HepG2 (cell line): ENCODE measurements at regions not wholly inside any gene's neighbourhood (a gene's known extent, or its start where the extent isn't known, plus 50 kb on each side); places are given as distances from the start of the nearest gene placed in this dataset.

Source experiments
- FOSL2 ChIP-seq: sonication (generic); formaldehyde crosslinking; IDR thresholded peaks from 2 replicates; pipeline ENCODE4 v1.4.0; 2020; ENCODE audit warnings: missing genetic modification reagents
- GATAD2A ChIP-seq: IDR thresholded peaks from 2 replicates; pipeline ENCODE4 v1.6.1; 2016
- HMG20A ChIP-seq: IDR thresholded peaks from 2 replicates; pipeline ENCODE4 v1.6.1; 2016; ENCODE audit warnings: borderline replicate concordance
- ISL2 ChIP-seq: sonication (generic); formaldehyde crosslinking; IDR thresholded peaks from 2 replicates; pipeline ENCODE4 v1.5.0; 2020; ENCODE audit warnings: missing genetic modification reagents
- JUN ChIP-seq: sonication (generic); formaldehyde crosslinking; IDR thresholded peaks from 2 replicates; pipeline ENCODE4 v1.4.0; 2020; ENCODE audit warnings: mild to moderate bottlenecking, missing genetic modification reagents
- KAT7 ChIP-seq: IDR thresholded peaks from 2 replicates; pipeline ENCODE4 v1.6.1; 2018; ENCODE audit warnings: borderline replicate concordance, missing compliant biosample characterization
- MTA3 ChIP-seq: sonication (generic); formaldehyde crosslinking; IDR thresholded peaks from 2 replicates; pipeline ENCODE4 v1.4.0; 2020; ENCODE audit warnings: missing genetic modification reagents
- NFE2L2 ChIP-seq: fragments of 150-350 bp; IDR thresholded peaks from 2 replicates; pipeline ENCODE4 v1.6.1; 2014; ENCODE audit warnings: low read length
- POLR2AphosphoS5 ChIP-seq: IDR thresholded peaks from 2 replicates; pipeline ENCODE4 v1.6.1; 2012; ENCODE audit warnings: low read depth, low read length
- PPARG ChIP-seq: conservative IDR thresholded peaks from 2 replicates; pipeline ENCODE4 v1.6.1; 2016; ENCODE audit warnings: missing biosample characterization, missing genetic modification reagents
- RARA ChIP-seq: IDR thresholded peaks from 2 replicates; pipeline ENCODE4 v1.6.1; 2016; ENCODE audit warnings: missing genetic modification reagents, missing compliant biosample characterization
- RXRA ChIP-seq: sonication (generic); formaldehyde crosslinking; IDR thresholded peaks from 2 replicates; pipeline ENCODE4 v1.5.1; 2020; ENCODE audit warnings: missing genetic modification reagents
- ZFP1 ChIP-seq: IDR thresholded peaks from 2 replicates; pipeline ENCODE4 v1.6.1; 2016
- ZNF17 ChIP-seq: sonication (generic); formaldehyde crosslinking; IDR thresholded peaks from 2 replicates; pipeline ENCODE4 v1.5.0; 2020; ENCODE audit warnings: mild to moderate bottlenecking, missing genetic modification reagents
- ZNF629 ChIP-seq: sonication (generic); formaldehyde crosslinking; conservative IDR thresholded peaks from 2 replicates; pipeline ENCODE4 v1.5.0; 2020; ENCODE audit warnings: missing genetic modification reagents
- ZNF749 ChIP-seq: sonication (generic); formaldehyde crosslinking; IDR thresholded peaks from 2 replicates; pipeline ENCODE4 v1.8.0; 2022; ENCODE audit warnings: mild to moderate bottlenecking, missing genetic modification reagents, moderate library complexity, borderline replicate concordance
- TF ChIP-seq, protein P1 (sequence below): sonication (generic); formaldehyde crosslinking; conservative IDR thresholded peaks from 2 replicates; pipeline ENCODE4 v1.4.0; 2020; ENCODE audit warnings: mild to moderate bottlenecking, missing genetic modification reagents, moderate library complexity
- TF ChIP-seq, protein P2 (sequence below): IDR thresholded peaks from 2 replicates; pipeline ENCODE4 v1.6.1; 2018; ENCODE audit warnings: missing genetic modification reagents, mild to moderate bottlenecking, missing compliant biosample characterization
- TF ChIP-seq, protein P3 (sequence below): IDR thresholded peaks from 2 replicates; pipeline ENCODE4 v1.4.0; 2020; ENCODE audit warnings: mild to moderate bottlenecking, missing genetic modification reagents
- TF ChIP-seq, protein P4 (sequence below): sonication (generic); formaldehyde crosslinking; IDR thresholded peaks from 2 replicates; pipeline ENCODE4 v1.4.0; 2020; ENCODE audit warnings: missing genetic modification reagents, borderline replicate concordance
- TF ChIP-seq, protein P5 (sequence below): IDR thresholded peaks from 2 replicates; pipeline ENCODE4 v1.6.1; 2016; ENCODE audit warnings: missing compliant biosample characterization, missing genetic modification reagents, borderline replicate concordance

DNA sequence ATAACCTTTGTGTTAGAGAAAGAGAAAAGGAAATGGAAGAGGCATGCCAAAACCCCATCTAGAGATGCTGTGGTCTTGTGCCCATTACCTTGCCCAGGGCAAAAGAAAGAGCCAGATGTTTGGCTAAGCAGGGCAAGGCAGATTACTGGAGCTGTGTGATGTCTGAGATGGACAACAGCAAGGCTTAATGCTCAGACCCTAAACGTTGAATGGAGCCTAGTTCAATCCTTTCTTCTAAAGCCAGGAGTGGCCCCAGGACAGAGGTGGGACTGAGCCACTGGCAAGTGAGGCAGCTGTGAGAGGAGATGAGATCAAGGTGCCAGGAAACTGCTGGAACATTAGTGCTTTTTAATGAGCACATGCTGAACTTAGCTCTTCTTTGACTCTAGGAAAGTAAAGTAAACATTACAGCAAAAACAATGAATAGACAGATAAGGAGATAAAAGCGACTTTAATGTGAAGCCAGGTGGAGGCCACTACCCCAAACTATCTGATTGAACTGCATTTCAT lies 143.0 kb upstream of the EGFLAM start (continued):
- TF ChIP-seq, protein P1, sequence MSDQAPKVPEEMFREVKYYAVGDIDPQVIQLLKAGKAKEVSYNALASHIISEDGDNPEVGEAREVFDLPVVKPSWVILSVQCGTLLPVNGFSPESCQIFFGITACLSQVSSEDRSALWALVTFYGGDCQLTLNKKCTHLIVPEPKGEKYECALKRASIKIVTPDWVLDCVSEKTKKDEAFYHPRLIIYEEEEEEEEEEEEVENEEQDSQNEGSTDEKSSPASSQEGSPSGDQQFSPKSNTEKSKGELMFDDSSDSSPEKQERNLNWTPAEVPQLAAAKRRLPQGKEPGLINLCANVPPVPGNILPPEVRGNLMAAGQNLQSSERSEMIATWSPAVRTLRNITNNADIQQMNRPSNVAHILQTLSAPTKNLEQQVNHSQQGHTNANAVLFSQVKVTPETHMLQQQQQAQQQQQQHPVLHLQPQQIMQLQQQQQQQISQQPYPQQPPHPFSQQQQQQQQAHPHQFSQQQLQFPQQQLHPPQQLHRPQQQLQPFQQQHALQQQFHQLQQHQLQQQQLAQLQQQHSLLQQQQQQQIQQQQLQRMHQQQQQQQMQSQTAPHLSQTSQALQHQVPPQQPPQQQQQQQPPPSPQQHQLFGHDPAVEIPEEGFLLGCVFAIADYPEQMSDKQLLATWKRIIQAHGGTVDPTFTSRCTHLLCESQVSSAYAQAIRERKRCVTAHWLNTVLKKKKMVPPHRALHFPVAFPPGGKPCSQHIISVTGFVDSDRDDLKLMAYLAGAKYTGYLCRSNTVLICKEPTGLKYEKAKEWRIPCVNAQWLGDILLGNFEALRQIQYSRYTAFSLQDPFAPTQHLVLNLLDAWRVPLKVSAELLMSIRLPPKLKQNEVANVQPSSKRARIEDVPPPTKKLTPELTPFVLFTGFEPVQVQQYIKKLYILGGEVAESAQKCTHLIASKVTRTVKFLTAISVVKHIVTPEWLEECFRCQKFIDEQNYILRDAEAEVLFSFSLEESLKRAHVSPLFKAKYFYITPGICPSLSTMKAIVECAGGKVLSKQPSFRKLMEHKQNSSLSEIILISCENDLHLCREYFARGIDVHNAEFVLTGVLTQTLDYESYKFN (CRISPR knock-in tag), result peak; percentile 81
- TF ChIP-seq PPARG (CRISPR knock-in tag) (peak; percentile 79), MTA3 (CRISPR knock-in tag) (no peak), RARA (peak; percentile 73), ZNF17 (CRISPR knock-in tag) (no peak), HMG20A (peak; percentile 74; the same call in 1 of the 2 replicates), KAT7 (0 out of 2 replicates have a peak, but pooled peaks have one; percentile 47), JUN (CRISPR knock-in tag) (0 out of 2 replicates have a peak, but pooled peaks have one; percentile 37), RXRA (CRISPR knock-in tag) (peak; percentile 26; the same call in 1 of the 2 replicates), ISL2 (CRISPR knock-in tag) (peak; percentile 89), ZFP1 (0 out of 2 replicates have a peak, but pooled peaks have one; percentile 39), NFE2L2 (no peak), POLR2AphosphoS5 (no peak), ZNF629 (CRISPR knock-in tag) (peak; percentile 62), FOSL2 (CRISPR knock-in tag) (peak; percentile 56), ZNF749 (CRISPR knock-in tag) (0 out of 2 replicates have a peak, but pooled peaks have one; percentile 53), GATAD2A (CRISPR knock-in tag) (peak; percentile 96)
- TF ChIP-seq, protein P2, sequence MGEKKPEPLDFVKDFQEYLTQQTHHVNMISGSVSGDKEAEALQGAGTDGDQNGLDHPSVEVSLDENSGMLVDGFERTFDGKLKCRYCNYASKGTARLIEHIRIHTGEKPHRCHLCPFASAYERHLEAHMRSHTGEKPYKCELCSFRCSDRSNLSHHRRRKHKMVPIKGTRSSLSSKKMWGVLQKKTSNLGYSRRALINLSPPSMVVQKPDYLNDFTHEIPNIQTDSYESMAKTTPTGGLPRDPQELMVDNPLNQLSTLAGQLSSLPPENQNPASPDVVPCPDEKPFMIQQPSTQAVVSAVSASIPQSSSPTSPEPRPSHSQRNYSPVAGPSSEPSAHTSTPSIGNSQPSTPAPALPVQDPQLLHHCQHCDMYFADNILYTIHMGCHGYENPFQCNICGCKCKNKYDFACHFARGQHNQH (CRISPR knock-in tag), result peak; percentile 63; the same call in 1 of the 2 replicates
- TF ChIP-seq, protein P3, sequence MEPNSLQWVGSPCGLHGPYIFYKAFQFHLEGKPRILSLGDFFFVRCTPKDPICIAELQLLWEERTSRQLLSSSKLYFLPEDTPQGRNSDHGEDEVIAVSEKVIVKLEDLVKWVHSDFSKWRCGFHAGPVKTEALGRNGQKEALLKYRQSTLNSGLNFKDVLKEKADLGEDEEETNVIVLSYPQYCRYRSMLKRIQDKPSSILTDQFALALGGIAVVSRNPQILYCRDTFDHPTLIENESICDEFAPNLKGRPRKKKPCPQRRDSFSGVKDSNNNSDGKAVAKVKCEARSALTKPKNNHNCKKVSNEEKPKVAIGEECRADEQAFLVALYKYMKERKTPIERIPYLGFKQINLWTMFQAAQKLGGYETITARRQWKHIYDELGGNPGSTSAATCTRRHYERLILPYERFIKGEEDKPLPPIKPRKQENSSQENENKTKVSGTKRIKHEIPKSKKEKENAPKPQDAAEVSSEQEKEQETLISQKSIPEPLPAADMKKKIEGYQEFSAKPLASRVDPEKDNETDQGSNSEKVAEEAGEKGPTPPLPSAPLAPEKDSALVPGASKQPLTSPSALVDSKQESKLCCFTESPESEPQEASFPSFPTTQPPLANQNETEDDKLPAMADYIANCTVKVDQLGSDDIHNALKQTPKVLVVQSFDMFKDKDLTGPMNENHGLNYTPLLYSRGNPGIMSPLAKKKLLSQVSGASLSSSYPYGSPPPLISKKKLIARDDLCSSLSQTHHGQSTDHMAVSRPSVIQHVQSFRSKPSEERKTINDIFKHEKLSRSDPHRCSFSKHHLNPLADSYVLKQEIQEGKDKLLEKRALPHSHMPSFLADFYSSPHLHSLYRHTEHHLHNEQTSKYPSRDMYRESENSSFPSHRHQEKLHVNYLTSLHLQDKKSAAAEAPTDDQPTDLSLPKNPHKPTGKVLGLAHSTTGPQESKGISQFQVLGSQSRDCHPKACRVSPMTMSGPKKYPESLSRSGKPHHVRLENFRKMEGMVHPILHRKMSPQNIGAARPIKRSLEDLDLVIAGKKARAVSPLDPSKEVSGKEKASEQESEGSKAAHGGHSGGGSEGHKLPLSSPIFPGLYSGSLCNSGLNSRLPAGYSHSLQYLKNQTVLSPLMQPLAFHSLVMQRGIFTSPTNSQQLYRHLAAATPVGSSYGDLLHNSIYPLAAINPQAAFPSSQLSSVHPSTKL, result peak; percentile 87
- TF ChIP-seq, protein P4, sequence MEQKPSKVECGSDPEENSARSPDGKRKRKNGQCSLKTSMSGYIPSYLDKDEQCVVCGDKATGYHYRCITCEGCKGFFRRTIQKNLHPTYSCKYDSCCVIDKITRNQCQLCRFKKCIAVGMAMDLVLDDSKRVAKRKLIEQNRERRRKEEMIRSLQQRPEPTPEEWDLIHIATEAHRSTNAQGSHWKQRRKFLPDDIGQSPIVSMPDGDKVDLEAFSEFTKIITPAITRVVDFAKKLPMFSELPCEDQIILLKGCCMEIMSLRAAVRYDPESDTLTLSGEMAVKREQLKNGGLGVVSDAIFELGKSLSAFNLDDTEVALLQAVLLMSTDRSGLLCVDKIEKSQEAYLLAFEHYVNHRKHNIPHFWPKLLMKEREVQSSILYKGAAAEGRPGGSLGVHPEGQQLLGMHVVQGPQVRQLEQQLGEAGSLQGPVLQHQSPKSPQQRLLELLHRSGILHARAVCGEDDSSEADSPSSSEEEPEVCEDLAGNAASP (CRISPR knock-in tag), result peak; percentile 70
- TF ChIP-seq, protein P5, sequence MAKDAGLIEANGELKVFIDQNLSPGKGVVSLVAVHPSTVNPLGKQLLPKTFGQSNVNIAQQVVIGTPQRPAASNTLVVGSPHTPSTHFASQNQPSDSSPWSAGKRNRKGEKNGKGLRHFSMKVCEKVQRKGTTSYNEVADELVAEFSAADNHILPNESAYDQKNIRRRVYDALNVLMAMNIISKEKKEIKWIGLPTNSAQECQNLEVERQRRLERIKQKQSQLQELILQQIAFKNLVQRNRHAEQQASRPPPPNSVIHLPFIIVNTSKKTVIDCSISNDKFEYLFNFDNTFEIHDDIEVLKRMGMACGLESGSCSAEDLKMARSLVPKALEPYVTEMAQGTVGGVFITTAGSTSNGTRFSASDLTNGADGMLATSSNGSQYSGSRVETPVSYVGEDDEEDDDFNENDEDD (CRISPR knock-in tag), result peak; percentile 93; the same call in 1 of the 2 replicates
